Endodermal cell (in vitro differentiated cells): ENCODE measurements at regions not wholly inside any gene's neighbourhood (a gene's known extent, or its start where the extent isn't known, plus 50 kb on each side); places are given as distances from the start of the nearest gene placed in this dataset.

ENCODE experiments used
- DNase-seq: peaks from one replicate; pipeline ENCODE4 v3.0.0-alpha.2; 2017
- H3K27ac ChIP-seq: 2 replicates; pipeline ENCODE4 v1.5.1; 2013; ENCODE audit warnings: mild to moderate bottlenecking, low read depth, low read length, moderate library complexity
- H3K27me3 ChIP-seq: 2 replicates; pipeline ENCODE4 v1.6.1; 2013; ENCODE audit warnings: mild to moderate bottlenecking, low read length, moderate library complexity; ENCODE audit not compliant: insufficient read depth, control insufficient read depth, poor library complexity, severe bottlenecking
- H3K36me3 ChIP-seq: 2 replicates; pipeline ENCODE4 v1.7.0; 2013; ENCODE audit warnings: mild to moderate bottlenecking, low read length, moderate library complexity; ENCODE audit not compliant: control insufficient read depth, insufficient read depth
- H3K4me1 ChIP-seq: one replicate; pipeline ENCODE4 v1.7.0; 2013; ENCODE audit warnings: low read length; ENCODE audit not compliant: control insufficient read depth, insufficient read depth
- H3K4me3 ChIP-seq: 2 replicates; pipeline ENCODE4 v1.5.1; 2013; ENCODE audit warnings: mild to moderate bottlenecking, low read length, moderate library complexity
- H3K9ac ChIP-seq: 2 replicates; pipeline ENCODE4 v1.6.1; 2013; ENCODE audit warnings: mild to moderate bottlenecking, low read length, moderate library complexity; ENCODE audit not compliant: poor library complexity, severe bottlenecking; ENCODE audit errors: extremely low read depth
- H3K9me3 ChIP-seq: 2 replicates; pipeline ENCODE4 v1.6.1; 2013; ENCODE audit warnings: mild to moderate bottlenecking, low read length, moderate library complexity; ENCODE audit not compliant: control insufficient read depth
- H3K27ac Mint-ChIP-seq: 2 replicates; pipeline ENCODE4 v1.8.0; 2020; ENCODE audit warnings: mixed read lengths
- H3K27me3 Mint-ChIP-seq: 2 replicates; pipeline ENCODE4 v1.8.0; 2021; ENCODE audit warnings: mild to moderate bottlenecking, mixed read lengths; ENCODE audit not compliant: insufficient read depth
- H3K36me3 Mint-ChIP-seq: 2 replicates; pipeline ENCODE4 v1.8.0; 2020; ENCODE audit warnings: low read depth, mixed read lengths
- H3K4me1 Mint-ChIP-seq: 2 replicates; pipeline ENCODE4 v1.8.0; 2020; ENCODE audit warnings: mixed read lengths
- H3K4me3 Mint-ChIP-seq: 2 replicates; pipeline ENCODE4 v1.8.0; 2020; ENCODE audit warnings: mild to moderate bottlenecking, moderate library complexity, mixed read lengths
- H3K9me3 Mint-ChIP-seq: 2 replicates; pipeline ENCODE4 v1.8.0; 2020; ENCODE audit warnings: mild to moderate bottlenecking, mixed read lengths
- CTCF ChIP-seq: fragments of 200-600 bp; sonication (generic); conservative IDR thresholded peaks from 2 replicates; pipeline ENCODE4 v1.5.0; 2021; ENCODE audit warnings: antibody characterized with exemption, mild to moderate bottlenecking
- WGBS, 2 experiments: methylation state at CpG; one replicate each; pipeline versions ENCODE4 v1.1.5 to v1.1.7; 2013; ENCODE audit warnings: missing lambda C conversion rate in 2 of 2, mixed read lengths in 1 of 2; ENCODE audit not compliant: insufficient coverage in 1 of 2, insufficient read length in 1 of 2; 5-methylcytosine and 5-hydroxymethylcytosine counted together

GRCh38 chr7:28299556-28299955 lies 112.8 kb upstream of the CREB5 start:
- DNase-seq = no peak
- H3K36me3 ChIP-seq = no peaks in the 10 kb centered on the region
- H3K27ac ChIP-seq = no peak overlapping the region
- H3K9me3 ChIP-seq = no peaks in the 10 kb centered on the region
- H3K27ac Mint-ChIP-seq = no peak overlapping the region
- H3K27me3 ChIP-seq = no peaks in the 10 kb centered on the region
- H3K9ac ChIP-seq = no peak overlapping the region
- TF ChIP-seq CTCF = no peak
- H3K36me3 Mint-ChIP-seq = no peaks in the 10 kb centered on the region
- H3K9me3 Mint-ChIP-seq = no peaks in the 10 kb centered on the region
- no peak overlapping the region for H3K4me3 ChIP-seq
- WGBS, 2 experiments = 100% methylated on average over 1 of the region's 1 CpG; no CpG with 5 or more reads in 1 of the 2 experiments
- no peaks in the 10 kb centered on the region for H3K4me1 ChIP-seq
- H3K4me3 Mint-ChIP-seq = no peak overlapping the region
- H3K4me1 Mint-ChIP-seq = peaks cover 6% of the 10 kb centered on the region
- H3K27me3 Mint-ChIP-seq = no peaks in the 10 kb centered on the region

GRCh38 chr7:28300488-28300887 lies 111.8 kb upstream of the CREB5 start:
- H3K36me3 ChIP-seq = no peaks in the 10 kb centered on the region
- H3K9ac ChIP-seq = no peak overlapping the region
- no peak overlapping the region for H3K4me3 ChIP-seq
- TF ChIP-seq CTCF = no peak
- no peak for DNase-seq
- no peak overlapping the region for H3K27ac ChIP-seq
- H3K9me3 Mint-ChIP-seq = no peaks in the 10 kb centered on the region
- H3K27ac Mint-ChIP-seq = no peak overlapping the region
- no peaks in the 10 kb centered on the region for H3K9me3 ChIP-seq
- no peak overlapping the region for H3K4me3 Mint-ChIP-seq
- H3K4me1 ChIP-seq = no peaks in the 10 kb centered on the region
- H3K36me3 Mint-ChIP-seq = no peaks in the 10 kb centered on the region
- no peaks in the 10 kb centered on the region for H3K27me3 Mint-ChIP-seq
- WGBS, 2 experiments = 57 to 72% methylated on average over 3 to 5 of the region's 5 CpGs
- H3K27me3 ChIP-seq = no peaks in the 10 kb centered on the region
- peaks cover 6% of the 10 kb centered on the region for H3K4me1 Mint-ChIP-seq

- no peaks in the 10 kb centered on the region for H3K27me3 ChIP-seq
- H3K4me3 Mint-ChIP-seq = no peak overlapping the region
- H3K4me1 Mint-ChIP-seq = peaks cover 6% of the 10 kb centered on the region
- no peaks in the 10 kb centered on the region for H3K4me1 ChIP-seq
- H3K36me3 Mint-ChIP-seq = no peaks in the 10 kb centered on the region
- H3K27ac Mint-ChIP-seq = no peak overlapping the region
- no peak for TF ChIP-seq CTCF
- no peak overlapping the region for H3K27ac ChIP-seq
- no peaks in the 10 kb centered on the region for H3K9me3 Mint-ChIP-seq
- no peaks in the 10 kb centered on the region for H3K9me3 ChIP-seq
- no peaks in the 10 kb centered on the region for H3K27me3 Mint-ChIP-seq
- H3K36me3 ChIP-seq = no peaks in the 10 kb centered on the region
- no peak overlapping the region for H3K9ac ChIP-seq
- WGBS, 2 experiments = 90 to 100% methylated on average over 3 to 5 of the region's 5 CpGs
- no peak for DNase-seq
- H3K4me3 ChIP-seq = no peak overlapping the region
Measured at GRCh38 chr7:28301148-28301641, 111.1 kb upstream of the CREB5 start.
